ENCODE measurements at regions not wholly inside any gene's neighbourhood (a gene's known extent, or its start where the extent isn't known, plus 50 kb on each side); places are given as distances from the start of the nearest gene placed in this dataset.

- no peaks in the 10 kb centered on the region for H3K27me3 ChIP-seq (ENCODE audit: control insufficient read depth in 1 of 2, insufficient read depth in 2 of 2, low read length in 2 of 2)
- BruUV-seq (replicated peaks): no TSS peak
- H4K20me1 ChIP-seq (ENCODE audit: insufficient read depth, low read length): no peaks in the 10 kb centered on the region
- no peak overlapping the region for H3K27ac ChIP-seq (ENCODE audit: extremely low read length, insufficient read depth, low read length)
- in situ Hi-C loops (cut with HindIII; ENCODE audit: extremely low pct_ligation_motif_present, low pct_unique_long_range_greater_than_20kb): no loop called here
- no peak overlapping the region for H3K4me3 ChIP-seq (replicated peaks in 1 of 3; ENCODE audit: insufficient read depth in 1 of 3, low read depth in 2 of 3, low read length in 3 of 3)
- H2AFZ ChIP-seq (ENCODE audit: low read length): no peak overlapping the region
- no peaks in the 10 kb centered on the region for H3K4me1 ChIP-seq (ENCODE audit: insufficient read depth, low read length)
- H3K9me3 ChIP-seq (ENCODE audit: low read length): peaks cover 69% of the 10 kb centered on the region
- ChIA-PET POLR2A (no interaction called here), CTCF (ENCODE audit: low intra/inter-chr PET ratio, low total read pairs) (no interaction called here)
- WGBS (ENCODE audit: low lambda C conversion rate): 6% methylated on average over 1 of the region's 1 CpG
- H3K79me2 ChIP-seq (ENCODE audit: insufficient read depth, low read length): no peaks in the 10 kb centered on the region
- no peak overlapping the region for H3K4me2 ChIP-seq (ENCODE audit: low read depth, low read length)
- intact Hi-C loops (cut with micrococcal nuclease; ENCODE audit: unreplicated experiment): no loop called here
- no peaks in the 10 kb centered on the region for H3K36me3 ChIP-seq (replicated peaks in 1 of 2; ENCODE audit: control insufficient read depth in 1 of 2, insufficient read depth in 2 of 2, low read length in 2 of 2)
- TF ChIP-seq NFIB (CRISPR knock-in tag; IDR thresholded peaks at IDR 0.05; ENCODE audit: borderline replicate concordance) (no peak), BHLHE40 (IDR thresholded peaks at IDR 0.05; ENCODE audit: low read length) (no peak), ZFY (CRISPR knock-in tag; IDR thresholded peaks at IDR 0.05) (no peak), ATAD3A (CRISPR knock-in tag; IDR thresholded peaks at IDR 0.05) (no peak), FOXA3 (CRISPR knock-in tag; IDR thresholded peaks at IDR 0.05) (no peak), HOXA3 (CRISPR knock-in tag; IDR thresholded peaks at IDR 0.05) (no peak)
- TF ChIP-seq, protein P1, sequence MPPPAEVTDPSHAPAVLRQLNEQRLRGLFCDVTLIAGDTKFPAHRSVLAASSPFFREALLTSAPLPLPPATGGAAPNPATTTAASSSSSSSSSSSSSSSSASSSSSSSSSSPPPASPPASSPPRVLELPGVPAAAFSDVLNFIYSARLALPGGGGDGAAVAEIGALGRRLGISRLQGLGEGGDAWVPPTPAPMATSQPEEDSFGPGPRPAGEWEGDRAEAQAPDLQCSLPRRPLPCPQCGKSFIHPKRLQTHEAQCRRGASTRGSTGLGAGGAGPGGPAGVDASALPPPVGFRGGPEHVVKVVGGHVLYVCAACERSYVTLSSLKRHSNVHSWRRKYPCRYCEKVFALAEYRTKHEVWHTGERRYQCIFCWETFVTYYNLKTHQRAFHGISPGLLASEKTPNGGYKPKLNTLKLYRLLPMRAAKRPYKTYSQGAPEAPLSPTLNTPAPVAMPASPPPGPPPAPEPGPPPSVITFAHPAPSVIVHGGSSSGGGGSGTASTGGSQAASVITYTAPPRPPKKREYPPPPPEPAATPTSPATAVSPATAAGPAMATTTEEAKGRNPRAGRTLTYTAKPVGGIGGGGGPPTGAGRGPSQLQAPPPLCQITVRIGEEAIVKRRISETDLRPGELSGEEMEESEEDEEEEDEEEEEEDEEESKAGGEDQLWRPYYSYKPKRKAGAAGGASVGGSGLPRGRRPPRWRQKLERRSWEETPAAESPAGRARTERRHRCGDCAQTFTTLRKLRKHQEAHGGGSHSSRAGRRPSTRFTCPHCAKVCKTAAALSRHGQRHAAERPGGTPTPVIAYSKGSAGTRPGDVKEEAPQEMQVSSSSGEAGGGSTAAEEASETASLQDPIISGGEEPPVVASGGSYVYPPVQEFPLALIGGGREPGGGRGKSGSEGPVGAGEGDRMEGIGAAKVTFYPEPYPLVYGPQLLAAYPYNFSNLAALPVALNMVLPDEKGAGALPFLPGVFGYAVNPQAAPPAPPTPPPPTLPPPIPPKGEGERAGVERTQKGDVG (CRISPR knock-in tag; IDR thresholded peaks at IDR 0.05; ENCODE audit: borderline replicate concordance): no peak
- no peak overlapping the region for H3K9ac ChIP-seq (ENCODE audit: insufficient read depth, low read depth, low read length)
- no peak for ATAC-seq
- no peak for FAIRE-seq
- no peak for DNase-seq (ENCODE audit: low spot score)
Measured at GRCh38 chr9:24436761-24437160, 108.9 kb downstream of the IZUMO3 start.

GRCh38 chr9:24434183-24434582, 111.5 kb downstream of the IZUMO3 start:
- no peaks in the 10 kb centered on the region for H3K36me3 ChIP-seq (replicated peaks in 1 of 2; ENCODE audit: control insufficient read depth in 1 of 2, insufficient read depth in 2 of 2, low read length in 2 of 2)
- DNase-seq (ENCODE audit: low spot score) (no peak), FAIRE-seq (no peak), ATAC-seq (no peak)
- H3K79me2 ChIP-seq (ENCODE audit: insufficient read depth, low read length): no peaks in the 10 kb centered on the region
- TF ChIP-seq KDM1A (CRISPR knock-in tag; IDR thresholded peaks at IDR 0.05): no peak
- no peak overlapping the region for H3K27ac ChIP-seq (ENCODE audit: extremely low read length, insufficient read depth, low read length)
- in situ Hi-C loops (cut with HindIII; ENCODE audit: extremely low pct_ligation_motif_present, low pct_unique_long_range_greater_than_20kb): no loop called here
- ChIA-PET CTCF (ENCODE audit: low intra/inter-chr PET ratio, low total read pairs) (no interaction called here), POLR2A (no interaction called here)
- peaks cover 71% of the 10 kb centered on the region for H3K9me3 ChIP-seq (ENCODE audit: low read length)
- H3K27me3 ChIP-seq (ENCODE audit: control insufficient read depth in 1 of 2, insufficient read depth in 2 of 2, low read length in 2 of 2): no peaks in the 10 kb centered on the region
- intact Hi-C loops (cut with micrococcal nuclease; ENCODE audit: unreplicated experiment): no loop called here
- H3K4me2 ChIP-seq (ENCODE audit: low read depth, low read length): no peak overlapping the region
- H3K9ac ChIP-seq (ENCODE audit: insufficient read depth, low read depth, low read length): no peak overlapping the region
- no TSS peak for BruUV-seq (replicated peaks)
- H4K20me1 ChIP-seq (ENCODE audit: insufficient read depth, low read length): no peaks in the 10 kb centered on the region
- no peak overlapping the region for H2AFZ ChIP-seq (ENCODE audit: low read length)
- H3K4me1 ChIP-seq (ENCODE audit: insufficient read depth, low read length): no peaks in the 10 kb centered on the region
- no peak overlapping the region for H3K4me3 ChIP-seq (replicated peaks in 1 of 3; ENCODE audit: insufficient read depth in 1 of 3, low read depth in 2 of 3, low read length in 3 of 3)
- WGBS (ENCODE audit: low lambda C conversion rate): 0% methylated on average over 1 of the region's 1 CpG
